K562 (cell line): ENCODE measurements at regions not wholly inside any gene's neighbourhood (a gene's known extent, or its start where the extent isn't known, plus 50 kb on each side); places are given as distances from the start of the nearest gene placed in this dataset.

Experiments used
- ATAC-seq: fragments of 200-7000 bp; cut with Tn5 transposase; 3 replicates; pipeline ENCODE4 v1.9.1; 2020; ENCODE audit warnings: moderate library complexity
- BruUV-seq: library from RNA; stranded (reverse); fragments of 400-500 nt; replicated peaks from 2 replicates; lab custom pipeline; 2021; lab: Mats Ljungman, UMichigan
- CTCF ChIA-PET: fragments of 300-600 bp; formaldehyde crosslinking; extraction: SDS; loops from one replicate; lab custom pipeline; 2021; ENCODE audit warnings: low intra/inter-chr PET ratio; lab: Yijun Ruan, JAX
- POLR2A ChIA-PET: fragments of 300-600, 350-650 bp; sonication (Branson Sonifier 250); formaldehyde crosslinking; extraction: SDS; loops from one replicate; lab custom pipeline; 2021; ENCODE audit warnings: antibody characterized with exemption, inconsistent platforms; lab: Yijun Ruan, JAX
- DNase-seq, 4 experiments: peaks; one replicate each; pipeline versions ENCODE4 v3.0.0 to v3.0.0-alpha.2; 2011 to 2018; ENCODE audit warnings: low spot score in 3 of 4, mixed read lengths in 3 of 4; ENCODE audit errors: extremely low read depth in 1 of 4
- FAIRE-seq: peaks from 2 replicates; lab custom pipeline; 2011; peaks lifted over from hg19 to GRCh38; lab: Jason Lieb, UNC
- H2AFZ ChIP-seq: 2 replicates; pipeline ENCODE4 v1.6.0; 2011; ENCODE audit warnings: low read depth, low read length, control low read depth, inconsistent platforms
- H3K27ac ChIP-seq: fragments of 200-600 bp; 3 replicates; pipeline ENCODE4 v1.8.0; 2011; ENCODE audit warnings: low read depth, mild to moderate bottlenecking, control low read depth, inconsistent platforms, low read length, moderate library complexity, mixed read lengths; ENCODE audit errors: extremely low read depth
- H3K27me3 ChIP-seq, 2 experiments: fragments of 300-600 bp in 1 of 2; 2 replicates in 1 of 2; 3 replicates in 1 of 2; pipeline versions ENCODE4 v1.6.0 to v1.8.0; 2011; ENCODE audit warnings: inconsistent platforms in 2 of 2, low read length in 2 of 2, mild to moderate bottlenecking in 1 of 2, mixed read lengths in 1 of 2, moderate library complexity in 1 of 2; ENCODE audit not compliant: control insufficient read depth in 2 of 2, insufficient read depth in 2 of 2
- H3K36me3 ChIP-seq: fragments of 300-600 bp; 3 replicates; pipeline ENCODE4 v1.8.0; 2011; ENCODE audit warnings: mild to moderate bottlenecking, low read length, inconsistent platforms; ENCODE audit not compliant: control insufficient read depth, insufficient read depth
- H3K4me1 ChIP-seq, 2 experiments: fragments of 200-600 bp in 1 of 2; replicated peaks in 1 of 2; 2 replicates in 1 of 2; 3 replicates in 1 of 2; pipeline versions ENCODE4 v1.5.1 to v1.8.0; 2011; ENCODE audit warnings: inconsistent platforms in 2 of 2, low read length in 2 of 2, mild to moderate bottlenecking in 1 of 2, mixed read lengths in 1 of 2, moderate library complexity in 1 of 2; ENCODE audit not compliant: control insufficient read depth in 2 of 2, insufficient read depth in 2 of 2
- H3K4me2 ChIP-seq: 2 replicates; pipeline ENCODE4 v1.6.1; 2011; ENCODE audit warnings: low read length, control low read depth, inconsistent platforms, mixed read lengths; ENCODE audit not compliant: insufficient read depth
- H3K4me3 ChIP-seq: fragments of 200-600 bp; sonication (generic), shearing (Covaris generic); 2 replicates; pipeline ENCODE4 v1.5.1; 2016; ENCODE audit warnings: control low read depth, inconsistent platforms
- H3K79me2 ChIP-seq: fragments of 200-600 bp; 3 replicates; pipeline ENCODE4 v1.8.0; 2011; ENCODE audit warnings: low read length, inconsistent platforms; ENCODE audit not compliant: control insufficient read depth, insufficient read depth
- H3K9ac ChIP-seq, 2 experiments: 2 replicates each; pipeline versions ENCODE4 v1.6.0 to v1.6.1; 2011; ENCODE audit warnings: low read depth in 2 of 2, low read length in 2 of 2, control low read depth in 1 of 2, inconsistent platforms in 1 of 2, mild to moderate bottlenecking in 1 of 2, mixed read lengths in 1 of 2; ENCODE audit not compliant: insufficient read depth in 1 of 2
- H3K9me1 ChIP-seq: one replicate; pipeline ENCODE4 v1.6.0; 2011; ENCODE audit warnings: inconsistent platforms, mild to moderate bottlenecking, low read length, moderate library complexity; ENCODE audit not compliant: control insufficient read depth, insufficient read depth
- H3K9me3 ChIP-seq: replicated peaks from 2 replicates; pipeline ENCODE4 v1.5.1; 2011; ENCODE audit warnings: low read depth, low read length, inconsistent platforms; ENCODE audit not compliant: control insufficient read depth, insufficient read depth
- H4K20me1 ChIP-seq: replicated peaks from 2 replicates; pipeline ENCODE4 v1.6.1; 2011; ENCODE audit warnings: low read length, inconsistent platforms, mixed read lengths; ENCODE audit not compliant: control insufficient read depth, insufficient read depth
- HEY1 ChIP-seq: fragments of 250-450 bp; sonication (Bioruptor Pico); IDR thresholded peaks from 2 replicates; pipeline ENCODE4 v1.5.0; 2020; ENCODE audit warnings: mild to moderate bottlenecking, moderate library complexity, borderline replicate concordance
- MEIS2 ChIP-seq: fragments of 450-650 bp; IDR thresholded peaks from 2 replicates; pipeline ENCODE4 v1.6.1; 2014; ENCODE audit warnings: mild to moderate bottlenecking; ENCODE audit not compliant: partially characterized antibody
- PHF21A ChIP-seq: fragments of 450-650 bp; IDR thresholded peaks from 2 replicates; pipeline ENCODE4 v1.6.1; 2017; ENCODE audit warnings: low read depth, borderline replicate concordance
- ZNF57 ChIP-seq: fragments of 450-650 bp; formaldehyde crosslinking; IDR thresholded peaks from 2 replicates; pipeline ENCODE4 v1.4.0; 2020; ENCODE audit warnings: mild to moderate bottlenecking, moderate library complexity
- ZNF717 ChIP-seq: fragments of 250-450 bp; sonication (Bioruptor Pico); IDR thresholded peaks from 2 replicates; pipeline ENCODE4 v1.5.0; 2021
- WGBS: fragments of 100-300 bp; shearing (Covaris generic); methylation state at CpG from one replicate; pipeline ENCODE4 v1.1.6; 2016; ENCODE audit warnings: low coverage, mixed read lengths; ENCODE audit not compliant: insufficient coverage; ENCODE audit errors: missing lambda C conversion rate; 5-methylcytosine and 5-hydroxymethylcytosine counted together
- in situ Hi-C: fragments of 300-500 bp; cut with MboI; formaldehyde crosslinking; loops from 4 replicates; pipeline ENCODE4 v1.15.0; 2018; ENCODE audit warnings: inconsistent platforms, mixed read lengths
- intact Hi-C: fragments of 100-400 bp; cut with micrococcal nuclease; formaldehyde crosslinking; loops from 2 replicates; pipeline ENCODE4 v1.14.2; 2022

DNA sequence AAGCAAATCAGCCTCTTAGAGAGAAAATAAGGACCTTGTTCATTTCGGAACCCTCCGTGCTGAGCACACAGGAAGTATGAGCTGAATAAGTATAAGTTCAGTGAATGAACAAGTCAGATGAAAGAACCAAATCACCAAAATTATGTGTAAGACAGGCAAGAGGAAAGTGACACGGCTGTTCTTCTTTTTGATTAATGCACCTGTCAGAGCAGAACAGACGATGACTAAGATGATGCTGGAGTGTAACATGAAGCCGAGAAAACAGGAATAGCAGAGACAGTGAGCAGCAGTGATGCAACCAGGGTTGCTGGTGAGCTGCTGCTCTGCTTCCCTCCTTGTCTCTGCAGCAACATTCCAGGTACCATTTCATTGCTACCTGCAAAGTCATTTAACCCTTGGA lies 861.1 kb downstream of the GALC start:
- Histone ChIP-seq H3K27me3 (no peaks in the 10 kb centered on the region), H3K9me1 (no peaks in the 10 kb centered on the region), H2AFZ (no peak overlapping the region)
- BruUV-seq, result no TSS peak
- peak; percentile 3 for TF ChIP-seq MEIS2
- TF ChIP-seq ZNF717, result no peak
- TF ChIP-seq, all 486 proteins: peak for 1
- Histone ChIP-seq H3K36me3 (no peaks in the 10 kb centered on the region), H3K9ac (no peak overlapping the region), H3K9me3 (no peaks in the 10 kb centered on the region), H3K4me3 (no peak overlapping the region), H3K4me2 (no peak overlapping the region), H4K20me1 (no peaks in the 10 kb centered on the region), H3K4me1 (no peaks in the 10 kb centered on the region), H3K27ac (no peak overlapping the region), H3K79me2 (no peaks in the 10 kb centered on the region)
- no peak for FAIRE-seq
- CTCF ChIA-PET, result no interaction called here
- 3% methylated on average over 5 of the region's 5 CpGs for WGBS
- no peak for DNase-seq
- ATAC-seq, result no peak
- in situ Hi-C loops (no loop called here), intact Hi-C loops (no loop called here)
- POLR2A ChIA-PET, result no interaction called here

DNA sequence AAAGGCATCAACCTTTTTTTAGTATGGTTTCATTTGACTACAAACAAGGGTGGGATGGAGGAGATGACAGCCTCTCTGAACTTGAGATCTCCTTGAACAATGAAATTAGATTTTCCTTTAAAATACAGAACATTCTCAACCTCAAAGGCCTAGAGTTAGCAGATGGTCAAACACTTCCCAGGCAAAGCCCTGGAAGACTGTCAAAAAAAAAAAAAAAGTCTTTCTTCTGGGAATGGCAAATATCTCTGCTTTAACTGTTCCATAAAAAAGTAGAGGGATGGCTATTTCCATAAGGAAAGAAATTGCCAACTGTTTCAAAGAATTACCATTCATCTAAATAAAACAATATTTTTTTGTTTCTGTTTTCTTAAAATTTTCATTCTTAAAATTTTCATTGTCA lies 870.8 kb downstream of the GALC start:
- Histone ChIP-seq H3K27me3 (no peaks in the 10 kb centered on the region), H3K27ac (no peak overlapping the region), H3K9me3 (no peaks in the 10 kb centered on the region), H3K79me2 (no peaks in the 10 kb centered on the region), H3K9me1 (no peaks in the 10 kb centered on the region), H2AFZ (no peak overlapping the region), H3K9ac (no peak overlapping the region), H3K4me3 (no peak overlapping the region), H3K4me2 (no peak overlapping the region), H3K36me3 (no peaks in the 10 kb centered on the region), H3K4me1 (no peaks in the 10 kb centered on the region), H4K20me1 (no peaks in the 10 kb centered on the region)
- POLR2A ChIA-PET, result no interaction called here
- no peak for ATAC-seq
- no peak for FAIRE-seq
- in situ Hi-C loops (no loop called here), intact Hi-C loops (no loop called here)
- BruUV-seq, result no TSS peak
- no peak for DNase-seq
- TF ChIP-seq HEY1 (CRISPR knock-in tag), result no peak
- no peak for TF ChIP-seq ZNF57
- no peak for TF ChIP-seq PHF21A
- CTCF ChIA-PET, result no interaction called here
